ENCODE measurements at regions not wholly inside any gene's neighbourhood (a gene's known extent, or its start where the extent isn't known, plus 50 kb on each side); places are given as distances from the start of the nearest gene placed in this dataset.
A peak's percentile ranks its signal among the peaks of the same experiment; 100 is the strongest.

- DNase-seq, result no peak
- H3K27ac ChIP-seq (ENCODE audit: low read depth in 1 of 2, low read length in 2 of 2), result no peak overlapping the region
- no peak for ATAC-seq (ENCODE audit: low FRiP score)
- intact Hi-C loops (cut with DNase I), result no loop called here
- WGBS, 2 donors, result 82 to 86% methylated on average over 3 of the region's 3 CpGs
- no peaks in the 10 kb centered on the region for H3K36me3 ChIP-seq (ENCODE audit: control insufficient read depth in 1 of 2, insufficient read depth in 2 of 2, low read length in 1 of 2)
- H3K4me3 ChIP-seq (ENCODE audit: low read length in 2 of 2), result no peak overlapping the region
- H3K4me1 ChIP-seq (ENCODE audit: control insufficient read depth in 1 of 2, insufficient read depth in 2 of 2, low read length in 2 of 2), result no peaks in the 10 kb centered on the region
- H3K27me3 ChIP-seq (ENCODE audit: control insufficient read depth in 1 of 2, insufficient read depth in 2 of 2, low read length in 1 of 2), result peaks cover 0 to 1% of the 10 kb centered on the region in 2 donors
- H3K9me3 ChIP-seq (ENCODE audit: control insufficient read depth, low read length), result no peaks in the 10 kb centered on the region
Measured at GRCh38 chr5:5781335-5781734, 358.9 kb downstream of the ICE1 start.

GRCh38 chr5:5780253-5780652 lies 357.8 kb downstream of the ICE1 start:
- Histone ChIP-seq H3K27me3 (ENCODE audit: control insufficient read depth in 1 of 2, insufficient read depth in 2 of 2, low read length in 1 of 2) (peaks cover 0 to 1% of the 10 kb centered on the region in 2 donors), H3K4me1 (ENCODE audit: control insufficient read depth in 1 of 2, insufficient read depth in 2 of 2, low read length in 2 of 2) (no peaks in the 10 kb centered on the region), H3K27ac (ENCODE audit: low read depth in 1 of 2, low read length in 2 of 2) (no peak overlapping the region), H3K36me3 (ENCODE audit: control insufficient read depth in 1 of 2, insufficient read depth in 2 of 2, low read length in 1 of 2) (no peaks in the 10 kb centered on the region), H3K9me3 (ENCODE audit: control insufficient read depth, low read length) (no peaks in the 10 kb centered on the region), H3K4me3 (ENCODE audit: low read length in 2 of 2) (no peak overlapping the region)
- 73 to 74% methylated on average over 3 of the region's 3 CpGs for WGBS, 2 donors
- intact Hi-C loops (cut with DNase I), result no loop called here
- no peak for DNase-seq
- ATAC-seq (ENCODE audit: low FRiP score), result no peak

GRCh38 chr5:5777013-5777412 lies 354.5 kb downstream of the ICE1 start:
- H3K9me3 ChIP-seq (ENCODE audit: control insufficient read depth, low read length), result no peaks in the 10 kb centered on the region
- H3K27me3 ChIP-seq (ENCODE audit: control insufficient read depth in 1 of 2, insufficient read depth in 2 of 2, low read length in 1 of 2), result peaks cover 0 to 1% of the 10 kb centered on the region in 2 donors
- H3K4me3 ChIP-seq (ENCODE audit: low read length in 2 of 2), result no peak overlapping the region
- no peaks in the 10 kb centered on the region for H3K4me1 ChIP-seq (ENCODE audit: control insufficient read depth in 1 of 2, insufficient read depth in 2 of 2, low read length in 2 of 2)
- intact Hi-C loops (cut with DNase I), result no loop called here
- ATAC-seq (ENCODE audit: low FRiP score), result no peak
- H3K27ac ChIP-seq (ENCODE audit: low read depth in 1 of 2, low read length in 2 of 2), result no peak overlapping the region
- DNase-seq, result no peak
- WGBS, 2 donors, result 57 to 64% methylated on average over 2 of the region's 2 CpGs
- H3K36me3 ChIP-seq (ENCODE audit: control insufficient read depth in 1 of 2, insufficient read depth in 2 of 2, low read length in 1 of 2), result no peaks in the 10 kb centered on the region

- no peaks in the 10 kb centered on the region for H3K4me1 ChIP-seq (ENCODE audit: control insufficient read depth in 1 of 2, insufficient read depth in 2 of 2, low read length in 2 of 2)
- ATAC-seq (ENCODE audit: low FRiP score) (no peak), DNase-seq (no peak)
- no peak overlapping the region for H3K4me3 ChIP-seq (ENCODE audit: low read length in 2 of 2)
- H3K36me3 ChIP-seq (ENCODE audit: control insufficient read depth in 1 of 2, insufficient read depth in 2 of 2, low read length in 1 of 2), result no peaks in the 10 kb centered on the region
- WGBS, 2 donors, result 96 to 97% methylated on average over 3 of the region's 3 CpGs
- no peak overlapping the region for H3K27ac ChIP-seq (ENCODE audit: low read depth in 1 of 2, low read length in 2 of 2)
- H3K9me3 ChIP-seq (ENCODE audit: control insufficient read depth, low read length), result no peaks in the 10 kb centered on the region
- no peaks in the 10 kb centered on the region for H3K27me3 ChIP-seq (ENCODE audit: control insufficient read depth in 1 of 2, insufficient read depth in 2 of 2, low read length in 1 of 2)
- intact Hi-C loops (cut with DNase I), result no loop called here
Measured at GRCh38 chr5:5772202-5772601, 349.7 kb downstream of the ICE1 start.

GRCh38 chr5:5770825-5771224 lies 348.3 kb downstream of the ICE1 start:
- Histone ChIP-seq H3K9me3 (ENCODE audit: control insufficient read depth, low read length) (no peaks in the 10 kb centered on the region), H3K4me3 (ENCODE audit: low read length in 2 of 2) (no peak overlapping the region), H3K4me1 (ENCODE audit: control insufficient read depth in 1 of 2, insufficient read depth in 2 of 2, low read length in 2 of 2) (no peaks in the 10 kb centered on the region), H3K27me3 (ENCODE audit: control insufficient read depth in 1 of 2, insufficient read depth in 2 of 2, low read length in 1 of 2) (no peaks in the 10 kb centered on the region), H3K27ac (ENCODE audit: low read depth in 1 of 2, low read length in 2 of 2) (no peak overlapping the region), H3K36me3 (ENCODE audit: control insufficient read depth in 1 of 2, insufficient read depth in 2 of 2, low read length in 1 of 2) (no peaks in the 10 kb centered on the region)
- no peak for ATAC-seq (ENCODE audit: low FRiP score)
- no peak for DNase-seq
- WGBS, 2 donors, result 89 to 95% methylated on average over 2 of the region's 2 CpGs
- intact Hi-C loops (cut with DNase I), result no loop called here

- DNase-seq, result no peak
- no peak overlapping the region for H3K4me3 ChIP-seq (ENCODE audit: low read length in 2 of 2)
- H3K36me3 ChIP-seq (ENCODE audit: control insufficient read depth in 1 of 2, insufficient read depth in 2 of 2, low read length in 1 of 2), result no peaks in the 10 kb centered on the region
- ATAC-seq (ENCODE audit: low FRiP score), result peak; percentile 42
- 57 to 64% methylated on average over 5 of the region's 5 CpGs for WGBS, 2 donors
- intact Hi-C loops (cut with DNase I), result no loop called here
- H3K9me3 ChIP-seq (ENCODE audit: control insufficient read depth, low read length), result no peaks in the 10 kb centered on the region
- no peaks in the 10 kb centered on the region for H3K4me1 ChIP-seq (ENCODE audit: control insufficient read depth in 1 of 2, insufficient read depth in 2 of 2, low read length in 2 of 2)
- no peak overlapping the region for H3K27ac ChIP-seq (ENCODE audit: low read depth in 1 of 2, low read length in 2 of 2)
- no peaks in the 10 kb centered on the region for H3K27me3 ChIP-seq (ENCODE audit: control insufficient read depth in 1 of 2, insufficient read depth in 2 of 2, low read length in 1 of 2)
Measured at GRCh38 chr5:5767286-5767928, 344.9 kb downstream of the ICE1 start.

GRCh38 chr5:5765066-5765850 lies 342.8 kb downstream of the ICE1 start:
- intact Hi-C loops (cut with DNase I), result no loop called here
- no peak overlapping the region for H3K27ac ChIP-seq (ENCODE audit: low read depth in 1 of 2, low read length in 2 of 2)
- ATAC-seq (ENCODE audit: low FRiP score), result no peak
- no peak for DNase-seq
- no peaks in the 10 kb centered on the region for H3K4me1 ChIP-seq (ENCODE audit: control insufficient read depth in 1 of 2, insufficient read depth in 2 of 2, low read length in 2 of 2)
- H3K36me3 ChIP-seq (ENCODE audit: control insufficient read depth in 1 of 2, insufficient read depth in 2 of 2, low read length in 1 of 2), result no peaks in the 10 kb centered on the region
- 90 to 95% methylated on average over 7 of the region's 7 CpGs for WGBS, 2 donors
- H3K4me3 ChIP-seq (ENCODE audit: low read length in 2 of 2), result no peak overlapping the region
- no peaks in the 10 kb centered on the region for H3K27me3 ChIP-seq (ENCODE audit: control insufficient read depth in 1 of 2, insufficient read depth in 2 of 2, low read length in 1 of 2)
- no peaks in the 10 kb centered on the region for H3K9me3 ChIP-seq (ENCODE audit: control insufficient read depth, low read length)

- H3K4me1 ChIP-seq (ENCODE audit: control insufficient read depth in 1 of 2, insufficient read depth in 2 of 2, low read length in 2 of 2), result no peaks in the 10 kb centered on the region
- no peak for DNase-seq
- 86 to 91% methylated on average over 4 of the region's 4 CpGs for WGBS, 2 donors
- H3K27me3 ChIP-seq (ENCODE audit: control insufficient read depth in 1 of 2, insufficient read depth in 2 of 2, low read length in 1 of 2), result no peaks in the 10 kb centered on the region
- no peak for ATAC-seq (ENCODE audit: low FRiP score)
- H3K9me3 ChIP-seq (ENCODE audit: control insufficient read depth, low read length), result no peaks in the 10 kb centered on the region
- no peak overlapping the region for H3K4me3 ChIP-seq (ENCODE audit: low read length in 2 of 2)
- no peak overlapping the region for H3K27ac ChIP-seq (ENCODE audit: low read depth in 1 of 2, low read length in 2 of 2)
- H3K36me3 ChIP-seq (ENCODE audit: control insufficient read depth in 1 of 2, insufficient read depth in 2 of 2, low read length in 1 of 2), result no peaks in the 10 kb centered on the region
- intact Hi-C loops (cut with DNase I), result no loop called here
Measured at GRCh38 chr5:5764246-5764645, 341.8 kb downstream of the ICE1 start.

GRCh38 chr5:5756762-5757161 lies 334.3 kb downstream of the ICE1 start:
- 54 to 69% methylated on average over 2 of the region's 2 CpGs for WGBS, 2 donors
- no peaks in the 10 kb centered on the region for H3K36me3 ChIP-seq (ENCODE audit: control insufficient read depth in 1 of 2, insufficient read depth in 2 of 2, low read length in 1 of 2)
- DNase-seq, result no peak
- no peaks in the 10 kb centered on the region for H3K9me3 ChIP-seq (ENCODE audit: control insufficient read depth, low read length)
- no peak overlapping the region for H3K4me3 ChIP-seq (ENCODE audit: low read length in 2 of 2)
- intact Hi-C loops (cut with DNase I), result no loop called here
- ATAC-seq (ENCODE audit: low FRiP score), result no peak
- H3K4me1 ChIP-seq (ENCODE audit: control insufficient read depth in 1 of 2, insufficient read depth in 2 of 2, low read length in 2 of 2), result no peaks in the 10 kb centered on the region
- H3K27me3 ChIP-seq (ENCODE audit: control insufficient read depth in 1 of 2, insufficient read depth in 2 of 2, low read length in 1 of 2), result no peaks in the 10 kb centered on the region
- H3K27ac ChIP-seq (ENCODE audit: low read depth in 1 of 2, low read length in 2 of 2), result no peak overlapping the region

Data from aorta (tissue), 5 donors.